ENCODE measurements at regions not wholly inside any gene's neighbourhood (a gene's known extent, or its start where the extent isn't known, plus 50 kb on each side); places are given as distances from the start of the nearest gene placed in this dataset.

DNA sequence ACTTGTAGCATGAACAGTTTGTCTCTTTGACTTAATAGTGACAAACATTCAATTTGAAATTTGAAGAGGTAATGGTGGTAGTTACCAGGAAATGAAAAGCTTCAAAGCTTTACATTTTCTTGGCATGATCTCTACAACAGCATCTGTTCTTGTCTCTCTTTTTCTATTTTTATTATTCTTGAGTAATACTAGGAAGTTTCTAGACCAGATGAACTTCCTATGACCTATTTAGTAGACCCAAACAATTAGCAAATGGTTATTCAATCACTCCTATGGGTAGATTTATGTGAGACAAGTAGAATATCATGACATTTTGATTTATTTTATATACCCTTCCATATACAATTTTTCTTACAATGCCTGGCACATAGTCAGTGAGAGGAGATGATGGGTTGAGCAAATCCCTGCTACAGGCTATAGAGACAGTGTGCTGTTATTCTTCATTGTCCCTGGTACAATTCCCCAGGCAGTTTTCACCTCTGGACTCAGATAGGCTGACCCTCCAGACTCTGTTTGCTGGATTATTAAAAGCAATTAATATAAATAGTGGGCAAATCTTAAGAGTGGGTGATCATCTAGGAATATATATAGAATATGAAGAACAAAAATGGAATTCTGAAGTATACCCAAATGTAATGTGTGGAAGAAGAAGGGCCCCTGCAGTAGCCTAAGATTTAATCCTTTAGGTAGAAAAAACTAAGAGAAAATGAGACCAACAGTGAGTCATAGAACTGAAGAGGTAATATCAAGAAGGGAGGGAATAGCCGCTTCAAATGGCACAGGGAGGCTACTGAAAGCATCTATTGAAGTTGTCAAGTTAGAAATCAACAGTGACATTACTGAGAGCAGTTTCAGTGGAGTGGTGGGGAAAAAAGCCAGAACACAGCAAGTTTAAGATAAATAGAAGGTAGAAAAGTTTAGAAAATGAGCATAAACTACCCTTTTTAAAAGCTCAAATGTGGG is 512.0 kb downstream of the FOXG1 start:
- Histone ChIP-seq H3K18ac (ENCODE audit: low read depth, low read length) (no peak overlapping the region), H4K8ac (ENCODE audit: low read depth in 2 of 2, low read length in 2 of 2) (no peak overlapping the region), H3K56ac (ENCODE audit: extremely low read depth, insufficient read depth, low read length) (no peak overlapping the region), H3K79me1 (ENCODE audit: low read depth in 1 of 2, low read length in 2 of 2) (no peaks in the 10 kb centered on the region), H2AK5ac (ENCODE audit: low read depth, low read length) (no peak overlapping the region), H3K4me1 (ENCODE audit: control insufficient read depth, insufficient read depth, low read length) (peaks cover 2% of the 10 kb centered on the region; the same call in 1 of the 2 replicates), H3K27me3 (ENCODE audit: control insufficient read depth, insufficient read depth, low read length) (no peaks in the 10 kb centered on the region), H4K91ac (ENCODE audit: insufficient read depth, low read depth, low read length) (no peak overlapping the region), H3K9me1 (ENCODE audit: insufficient read depth, low read length) (no peaks in the 10 kb centered on the region), H4K20me1 (ENCODE audit: insufficient read depth, low read length) (no peaks in the 10 kb centered on the region), H3K36me3 (ENCODE audit: control insufficient read depth, insufficient read depth, low read length) (no peaks in the 10 kb centered on the region), H3K4me2 (ENCODE audit: low read depth, low read length) (no peak overlapping the region), H4K5ac (ENCODE audit: low read depth, low read length) (no peak overlapping the region), H3K4me3 (ENCODE audit: insufficient read depth, low read depth, low read length) (no peak overlapping the region), H3K4ac (ENCODE audit: low read depth, low read length) (no peak overlapping the region), H3K27ac (ENCODE audit: insufficient read depth, low read length) (no peak overlapping the region), H2BK20ac (ENCODE audit: low read depth, low read length) (no peak overlapping the region), H2BK120ac (ENCODE audit: low read depth, low read length) (no peak overlapping the region), H2AFZ (replicated peaks; ENCODE audit: low read length, poor library complexity) (no peak overlapping the region), H3K14ac (replicated peaks; ENCODE audit: low read depth, low read length) (0 out of 2 replicates have a peak overlapping the region, but pooled peaks have one; percentile 14), H2AK9ac (replicated peaks; ENCODE audit: low read depth, low read length, poor library complexity) (no peak overlapping the region), H2BK5ac (ENCODE audit: low read depth, low read length, poor library complexity, severe bottlenecking) (no peak overlapping the region), H3K9ac (ENCODE audit: low read depth, low read length) (no peak overlapping the region), H2BK15ac (ENCODE audit: low read depth, low read length) (no peak overlapping the region), H3K23ac (ENCODE audit: low read depth, low read length) (no peak overlapping the region), H3K9me3 (ENCODE audit: control insufficient read depth, insufficient read depth, low read length) (no peaks in the 10 kb centered on the region)
- intact Hi-C loops (cut with micrococcal nuclease): no loop called here
- ATAC-seq (ENCODE audit: low read depth) (no peak), DNase-seq (no peak)
- 82% methylated on average over 1 of the region's 1 CpG; no CpG with 5 or more reads in 1 of the 2 experiments for WGBS, 2 experiments (ENCODE audit: extremely low coverage in 2 of 2, insufficient read length in 1 of 2)
- ChIA-PET POLR2A (ENCODE audit: unreplicated experiment) (interaction anchor here (0.6 kb wide), 1 partner anchor 101 kb away, joined by 3 read pairs; no protein-coding TSS in a partner anchor), CTCF (no interaction called here)
- in situ Hi-C loops (cut with MboI; ENCODE audit: low sequenced_read_pairs): no loop called here
- dilution Hi-C loops (cut with HindIII; ENCODE audit: low sequenced_read_pairs, unreplicated experiment): no loop called here
- BruUV-seq (replicated peaks): no TSS peak
- no peak for TF ChIP-seq POLR2A (IDR thresholded peaks at IDR 0.05; ENCODE audit: low read depth, low read length)
- TF ChIP-seq, protein P1, sequence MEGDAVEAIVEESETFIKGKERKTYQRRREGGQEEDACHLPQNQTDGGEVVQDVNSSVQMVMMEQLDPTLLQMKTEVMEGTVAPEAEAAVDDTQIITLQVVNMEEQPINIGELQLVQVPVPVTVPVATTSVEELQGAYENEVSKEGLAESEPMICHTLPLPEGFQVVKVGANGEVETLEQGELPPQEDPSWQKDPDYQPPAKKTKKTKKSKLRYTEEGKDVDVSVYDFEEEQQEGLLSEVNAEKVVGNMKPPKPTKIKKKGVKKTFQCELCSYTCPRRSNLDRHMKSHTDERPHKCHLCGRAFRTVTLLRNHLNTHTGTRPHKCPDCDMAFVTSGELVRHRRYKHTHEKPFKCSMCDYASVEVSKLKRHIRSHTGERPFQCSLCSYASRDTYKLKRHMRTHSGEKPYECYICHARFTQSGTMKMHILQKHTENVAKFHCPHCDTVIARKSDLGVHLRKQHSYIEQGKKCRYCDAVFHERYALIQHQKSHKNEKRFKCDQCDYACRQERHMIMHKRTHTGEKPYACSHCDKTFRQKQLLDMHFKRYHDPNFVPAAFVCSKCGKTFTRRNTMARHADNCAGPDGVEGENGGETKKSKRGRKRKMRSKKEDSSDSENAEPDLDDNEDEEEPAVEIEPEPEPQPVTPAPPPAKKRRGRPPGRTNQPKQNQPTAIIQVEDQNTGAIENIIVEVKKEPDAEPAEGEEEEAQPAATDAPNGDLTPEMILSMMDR (conservative IDR thresholded peaks at IDR 0.05; ENCODE audit: low read depth, low read length): no peak
- TF ChIP-seq FOS (IDR thresholded peaks at IDR 0.05; ENCODE audit: low read depth, low read length): no peak
- TF ChIP-seq NFE2L2 (IDR thresholded peaks at IDR 0.05; ENCODE audit: low read depth, low read length): no peak
- no peak for TF ChIP-seq CHD1 (IDR thresholded peaks at IDR 0.05; ENCODE audit: low read depth, low read length)
- no peak for TF ChIP-seq RFX5 (IDR thresholded peaks at IDR 0.05; ENCODE audit: low read depth, low read length)
- no peak for TF ChIP-seq MXI1 (IDR thresholded peaks at IDR 0.05; ENCODE audit: borderline replicate concordance, low read depth, low read length)
- no peak for TF ChIP-seq BHLHE40 (IDR thresholded peaks at IDR 0.05; ENCODE audit: low read depth, low read length)
- no peak for TF ChIP-seq RCOR1 (IDR thresholded peaks at IDR 0.05; ENCODE audit: insufficient replicate concordance, low read length)
- TF ChIP-seq, protein P2, sequence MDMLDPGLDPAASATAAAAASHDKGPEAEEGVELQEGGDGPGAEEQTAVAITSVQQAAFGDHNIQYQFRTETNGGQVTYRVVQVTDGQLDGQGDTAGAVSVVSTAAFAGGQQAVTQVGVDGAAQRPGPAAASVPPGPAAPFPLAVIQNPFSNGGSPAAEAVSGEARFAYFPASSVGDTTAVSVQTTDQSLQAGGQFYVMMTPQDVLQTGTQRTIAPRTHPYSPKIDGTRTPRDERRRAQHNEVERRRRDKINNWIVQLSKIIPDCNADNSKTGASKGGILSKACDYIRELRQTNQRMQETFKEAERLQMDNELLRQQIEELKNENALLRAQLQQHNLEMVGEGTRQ (IDR thresholded peaks at IDR 0.05; ENCODE audit: low read depth, low read length): no peak
- no peak for TF ChIP-seq MAZ (IDR thresholded peaks at IDR 0.05; ENCODE audit: borderline replicate concordance, low read depth, low read length)
- no peak for TF ChIP-seq CEBPB (IDR thresholded peaks at IDR 0.05; ENCODE audit: low read depth, low read length)
- TF ChIP-seq, protein P3, sequence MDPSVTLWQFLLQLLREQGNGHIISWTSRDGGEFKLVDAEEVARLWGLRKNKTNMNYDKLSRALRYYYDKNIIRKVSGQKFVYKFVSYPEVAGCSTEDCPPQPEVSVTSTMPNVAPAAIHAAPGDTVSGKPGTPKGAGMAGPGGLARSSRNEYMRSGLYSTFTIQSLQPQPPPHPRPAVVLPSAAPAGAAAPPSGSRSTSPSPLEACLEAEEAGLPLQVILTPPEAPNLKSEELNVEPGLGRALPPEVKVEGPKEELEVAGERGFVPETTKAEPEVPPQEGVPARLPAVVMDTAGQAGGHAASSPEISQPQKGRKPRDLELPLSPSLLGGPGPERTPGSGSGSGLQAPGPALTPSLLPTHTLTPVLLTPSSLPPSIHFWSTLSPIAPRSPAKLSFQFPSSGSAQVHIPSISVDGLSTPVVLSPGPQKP (IDR thresholded peaks at IDR 0.05; ENCODE audit: borderline replicate concordance, low read depth, low read length): no peak
- no peak for TF ChIP-seq SMC3 (IDR thresholded peaks at IDR 0.05; ENCODE audit: low read depth, low read length)

All from IMR-90 (cell line).